ENCODE measurements at regions not wholly inside any gene's neighbourhood (a gene's known extent, or its start where the extent isn't known, plus 50 kb on each side); places are given as distances from the start of the nearest gene placed in this dataset.

- TF ChIP-seq CTCF (conservative IDR thresholded peaks at IDR 0.05 in 1 of 2, IDR thresholded peaks at IDR 0.05 in 1 of 2; ENCODE audit: low read depth in 1 of 2, low read length in 2 of 2): no peak
- TF ChIP-seq EZH2 (IDR thresholded peaks at IDR 0.05; ENCODE audit: low read length, missing control alignments): no peak
Measured at GRCh38 chr1:148354284-148354912, 128.7 kb downstream of the PPIAL4G start.
